ENCODE measurements at regions not wholly inside any gene's neighbourhood (a gene's known extent, or its start where the extent isn't known, plus 50 kb on each side); places are given as distances from the start of the nearest gene placed in this dataset.

DNA sequence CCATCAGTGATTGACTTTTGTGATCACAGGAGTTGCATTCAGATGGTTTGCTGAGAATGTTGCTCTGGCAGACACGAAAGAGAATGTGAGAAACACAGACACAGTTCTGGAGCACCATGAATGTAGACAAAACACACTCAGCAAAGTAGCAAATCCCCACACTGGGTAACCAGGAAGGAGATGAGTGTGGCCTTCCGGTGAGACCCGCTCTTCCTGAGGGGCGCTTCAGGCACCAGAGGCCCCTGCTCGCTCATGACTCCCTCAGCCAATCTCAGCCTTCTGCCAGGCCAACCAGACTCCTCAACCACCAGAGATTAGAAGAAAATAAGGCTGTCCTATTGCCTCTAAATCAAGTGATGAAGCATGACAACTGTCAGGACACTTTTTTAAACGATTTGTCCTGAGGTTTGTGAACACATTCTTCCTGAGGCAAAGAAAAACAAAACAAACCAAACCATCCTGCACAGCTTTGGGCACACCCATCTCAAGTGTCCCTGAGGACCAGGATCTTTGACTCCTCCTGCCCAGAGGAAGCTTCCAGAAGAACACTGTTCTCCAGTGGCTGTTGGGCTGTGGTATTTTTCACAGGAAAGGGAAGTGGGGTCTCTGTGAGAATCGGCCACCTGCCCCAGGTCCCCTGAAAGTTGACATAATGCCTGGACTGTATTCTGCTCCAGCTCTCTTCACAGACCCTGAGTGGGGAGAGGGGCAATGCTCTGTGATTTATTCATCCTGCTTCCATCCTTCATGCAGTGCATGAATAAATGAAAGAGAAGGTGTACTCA is 152.8 kb downstream of the BCL11A start:
- ATAC-seq (peak in 1 of 2 donors; percentile 18), DNase-seq (ENCODE audit: low spot score in 2 of 2) (no peak)
- H3K9me3 Mint-ChIP-seq = no peaks in the 10 kb centered on the region
- H3K27ac Mint-ChIP-seq = no peak overlapping the region
- no peaks in the 10 kb centered on the region for H3K36me3 Mint-ChIP-seq

DNA sequence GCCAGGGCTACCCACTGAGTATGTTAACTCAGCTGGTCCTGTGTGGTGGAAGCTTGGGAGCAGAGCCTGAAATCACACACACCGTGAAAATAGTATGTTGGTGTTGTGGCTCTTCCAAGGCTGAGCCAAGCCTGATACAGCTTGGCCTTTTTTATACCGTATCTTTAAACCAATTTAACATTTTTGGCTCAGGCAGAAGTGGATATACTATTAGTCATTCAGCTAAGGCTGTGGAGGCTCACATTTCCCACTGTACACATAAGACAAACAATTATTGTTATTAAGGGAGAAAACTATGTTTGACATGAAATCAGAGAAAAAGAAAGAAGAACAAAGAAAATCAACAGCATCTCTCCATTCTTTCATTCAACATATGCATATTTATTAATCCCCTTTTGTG is 159.0 kb downstream of the BCL11A start:
- DNase-seq (ENCODE audit: low spot score in 2 of 2) (no peak), ATAC-seq (no peak)
- Mint-ChIP-seq H3K36me3 (no peaks in the 10 kb centered on the region), H3K27ac (no peak overlapping the region), H3K9me3 (no peaks in the 10 kb centered on the region)

GRCh38 chr2:60391649-60392375 is 161.6 kb downstream of the BCL11A start:
- Mint-ChIP-seq H3K27ac (no peak overlapping the region), H3K9me3 (no peaks in the 10 kb centered on the region), H3K36me3 (no peaks in the 10 kb centered on the region)
- DNase-seq (ENCODE audit: low spot score in 2 of 2) = no peak
- no peak for ATAC-seq

GRCh38 chr2:60391230-60391629 is 162.2 kb downstream of the BCL11A start:
- H3K36me3 Mint-ChIP-seq = no peaks in the 10 kb centered on the region
- peak overlapping the region; percentile 12 to 25 for H3K27ac Mint-ChIP-seq
- no peaks in the 10 kb centered on the region for H3K9me3 Mint-ChIP-seq
- no peak for ATAC-seq
- DNase-seq (ENCODE audit: low spot score in 2 of 2) = no peak

- no peak for DNase-seq (ENCODE audit: low spot score in 2 of 2)
- ATAC-seq = no peak
- no peak overlapping the region for H3K27ac Mint-ChIP-seq
- no peaks in the 10 kb centered on the region for H3K36me3 Mint-ChIP-seq
- peaks cover 0 to 10% of the 10 kb centered on the region in 2 donors for H3K9me3 Mint-ChIP-seq
Observed at GRCh38 chr2:60386436-60386835, 167.0 kb downstream of the BCL11A start.

GRCh38 chr2:60385648-60386047 is 167.8 kb downstream of the BCL11A start:
- Mint-ChIP-seq H3K27ac (no peak overlapping the region), H3K36me3 (no peaks in the 10 kb centered on the region), H3K9me3 (peaks cover 0 to 10% of the 10 kb centered on the region in 2 donors)
- no peak for DNase-seq (ENCODE audit: low spot score in 2 of 2)
- no peak for ATAC-seq

DNA sequence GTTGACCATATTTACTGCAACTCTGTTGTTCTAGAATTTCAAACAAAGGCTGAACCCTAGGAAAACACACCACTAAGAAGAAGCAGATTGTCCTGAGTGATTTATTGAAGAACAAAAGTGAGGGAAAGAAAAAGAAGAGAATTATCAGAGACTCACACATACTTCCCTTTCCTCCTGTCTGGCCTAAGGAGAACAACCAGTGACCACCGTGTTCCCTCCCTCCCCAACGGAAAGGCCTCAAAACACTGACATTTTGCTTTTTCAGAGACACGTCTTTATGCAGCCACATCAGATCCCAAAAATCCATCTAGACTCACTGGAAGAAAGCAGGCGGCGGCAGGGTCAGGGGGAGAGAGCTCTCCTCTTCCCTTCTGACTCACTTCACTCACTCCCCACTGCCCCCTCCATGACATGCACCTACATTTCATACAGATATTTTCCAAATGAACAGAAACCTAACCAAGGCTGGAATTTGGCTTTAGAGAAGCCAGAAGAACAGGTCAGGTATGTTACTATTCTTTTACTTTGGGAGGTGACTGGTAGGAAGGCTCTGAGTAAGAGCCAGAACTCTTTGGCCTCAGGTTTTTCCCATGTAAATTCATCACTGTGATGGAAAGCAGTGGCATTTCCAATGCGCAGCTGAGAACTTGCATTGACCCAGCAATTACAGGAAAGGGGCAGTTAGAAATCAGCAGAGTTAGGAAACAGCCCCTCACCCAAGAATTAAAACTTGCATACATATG is 169.9 kb downstream of the BCL11A start:
- Mint-ChIP-seq H3K36me3 (no peaks in the 10 kb centered on the region), H3K27ac (no peak overlapping the region), H3K9me3 (peaks cover 0 to 10% of the 10 kb centered on the region in 2 donors)
- DNase-seq (ENCODE audit: low spot score in 2 of 2) = no peak
- no peak for ATAC-seq

DNA sequence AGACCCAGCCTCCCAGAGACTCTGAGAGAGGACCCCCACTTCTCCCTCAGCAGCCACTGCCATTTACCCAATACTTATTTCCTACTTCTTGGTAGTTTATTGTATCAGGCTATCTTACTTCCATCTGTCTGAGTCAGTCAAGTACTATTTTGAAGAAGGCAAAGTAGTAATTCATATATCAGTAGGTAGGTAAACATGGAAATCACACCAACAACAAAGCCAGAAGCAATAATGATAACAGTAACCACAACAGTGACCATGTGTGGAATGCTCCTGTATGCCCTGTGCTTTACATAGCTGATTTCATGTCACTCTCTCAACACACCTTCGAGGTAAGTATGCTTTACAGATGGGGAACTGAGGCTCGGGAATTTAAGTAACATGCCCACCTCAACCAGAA is 173.0 kb downstream of the BCL11A start:
- Mint-ChIP-seq H3K36me3 (no peaks in the 10 kb centered on the region), H3K9me3 (peaks cover 0 to 10% of the 10 kb centered on the region in 2 donors), H3K27ac (no peak overlapping the region)
- ATAC-seq (no peak), DNase-seq (ENCODE audit: low spot score in 2 of 2) (no peak)

DNA sequence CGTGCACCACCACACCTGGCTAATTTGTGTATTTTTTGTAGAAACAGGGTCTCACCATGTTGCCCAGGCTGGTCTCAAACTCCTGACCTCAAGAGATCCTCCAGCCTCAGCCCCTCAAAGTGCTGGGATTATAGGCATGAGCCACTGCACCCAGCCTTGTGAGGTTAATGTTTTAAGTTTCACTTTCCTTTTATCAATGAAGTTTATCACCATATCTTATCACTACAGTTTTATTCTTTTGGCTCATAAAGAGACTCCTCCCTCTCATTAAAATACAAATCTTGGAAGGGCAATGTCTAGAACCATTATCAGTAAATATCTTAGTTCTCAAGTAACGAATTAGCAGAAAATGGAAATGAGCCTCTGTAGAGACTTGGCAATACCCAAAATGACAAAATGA is 173.8 kb downstream of the BCL11A start:
- DNase-seq (ENCODE audit: low spot score in 2 of 2) (no peak), ATAC-seq (no peak)
- Mint-ChIP-seq H3K36me3 (no peaks in the 10 kb centered on the region), H3K27ac (no peak overlapping the region), H3K9me3 (peaks cover 0 to 10% of the 10 kb centered on the region in 2 donors)

DNA sequence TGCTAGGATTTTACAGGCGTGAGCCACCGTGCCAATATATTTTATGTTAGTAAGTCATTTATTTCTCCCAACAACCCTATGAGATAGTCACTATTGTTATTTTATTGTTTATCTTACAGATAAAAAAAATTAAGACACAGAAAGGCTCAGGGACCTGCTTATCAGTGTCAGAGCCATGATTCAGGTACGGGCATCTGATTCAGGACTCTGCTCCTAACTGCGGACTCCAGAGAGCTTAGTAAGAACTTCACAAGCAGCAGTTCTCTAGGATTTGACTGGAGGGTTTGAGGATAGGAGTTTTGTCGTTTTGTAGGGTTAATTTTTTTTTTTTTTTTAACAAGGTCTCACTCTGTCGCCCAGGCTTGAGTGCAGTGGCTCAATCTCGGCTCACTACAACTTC is 174.2 kb downstream of the BCL11A start:
- ATAC-seq (no peak), DNase-seq (ENCODE audit: low spot score in 2 of 2) (no peak)
- no peaks in the 10 kb centered on the region for H3K36me3 Mint-ChIP-seq
- H3K9me3 Mint-ChIP-seq = peaks cover 0 to 10% of the 10 kb centered on the region in 2 donors
- no peak overlapping the region for H3K27ac Mint-ChIP-seq

DNA sequence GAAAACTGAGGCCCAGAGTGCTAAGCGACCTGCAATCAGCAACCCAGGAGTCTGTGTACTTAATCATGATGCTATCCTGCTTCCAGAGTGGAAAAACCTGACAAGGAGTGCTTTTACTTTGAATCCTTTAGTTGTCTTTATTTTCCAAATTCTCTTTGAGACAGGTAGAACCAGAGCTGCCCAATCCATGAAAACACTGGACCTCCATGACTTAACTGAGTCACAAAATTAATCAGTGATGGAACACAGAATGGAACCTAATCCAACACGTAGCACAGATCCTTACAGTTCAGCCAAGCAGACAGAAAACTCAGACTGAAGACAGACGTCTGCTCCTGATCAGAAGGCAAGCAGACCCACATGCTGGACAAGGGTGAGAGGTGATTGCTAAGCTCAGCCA is 175.6 kb downstream of the BCL11A start:
- Mint-ChIP-seq H3K9me3 (peaks cover 0 to 8% of the 10 kb centered on the region in 2 donors), H3K27ac (no peak overlapping the region), H3K36me3 (no peaks in the 10 kb centered on the region)
- DNase-seq (ENCODE audit: low spot score in 2 of 2) = no peak
- ATAC-seq = no peak

- no peaks in the 10 kb centered on the region for H3K36me3 Mint-ChIP-seq
- DNase-seq (ENCODE audit: low spot score in 2 of 2) (no peak), ATAC-seq (no peak)
- no peaks in the 10 kb centered on the region for H3K9me3 Mint-ChIP-seq
- no peak overlapping the region for H3K27ac Mint-ChIP-seq
Observed at GRCh38 chr2:60376252-60376651, 177.2 kb downstream of the BCL11A start.

DNA sequence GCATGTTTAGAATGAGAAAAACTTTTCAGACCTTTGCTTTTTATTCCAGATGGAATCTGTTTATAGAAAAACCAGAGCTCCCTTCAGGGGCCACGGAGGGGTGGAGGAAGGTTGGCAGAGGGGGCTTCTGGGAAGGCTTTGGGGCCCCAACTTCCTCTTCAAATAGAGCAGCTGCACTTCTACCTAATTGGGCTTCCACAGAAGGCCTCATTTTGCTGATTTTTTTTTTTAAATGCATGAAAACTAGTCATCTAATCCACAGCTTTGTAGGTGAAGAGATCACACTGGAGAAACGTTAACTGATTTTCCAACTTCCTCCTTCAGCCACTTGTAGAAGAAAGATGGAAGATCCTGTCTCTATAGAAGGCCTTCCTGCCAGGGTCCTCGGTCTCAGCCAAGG is 181.8 kb downstream of the BCL11A start:
- Mint-ChIP-seq H3K9me3 (no peaks in the 10 kb centered on the region), H3K27ac (no peak overlapping the region), H3K36me3 (no peaks in the 10 kb centered on the region)
- DNase-seq (ENCODE audit: low spot score in 2 of 2) = no peak
- no peak for ATAC-seq

GRCh38 chr2:60371219-60371618 is 182.2 kb downstream of the BCL11A start:
- no peaks in the 10 kb centered on the region for H3K36me3 Mint-ChIP-seq

GRCh38 chr2:60370814-60371213 is 182.6 kb downstream of the BCL11A start:
- DNase-seq (ENCODE audit: low spot score in 2 of 2) (no peak), ATAC-seq (no peak)
- Mint-ChIP-seq H3K36me3 (no peaks in the 10 kb centered on the region), H3K27ac (no peak overlapping the region), H3K9me3 (no peaks in the 10 kb centered on the region)

More at GRCh38 chr2:60371219-60371618, 182.2 kb downstream of the BCL11A start:
- DNase-seq (ENCODE audit: low spot score in 2 of 2) (no peak), ATAC-seq (no peak)
- Mint-ChIP-seq H3K9me3 (no peaks in the 10 kb centered on the region), H3K27ac (no peak overlapping the region)

GRCh38 chr2:60368456-60368855 is 185.0 kb downstream of the BCL11A start:
- no peak for DNase-seq (ENCODE audit: low spot score in 2 of 2)
- Mint-ChIP-seq H3K36me3 (no peaks in the 10 kb centered on the region), H3K27ac (no peak overlapping the region), H3K9me3 (no peaks in the 10 kb centered on the region)
- ATAC-seq = no peak

DNA sequence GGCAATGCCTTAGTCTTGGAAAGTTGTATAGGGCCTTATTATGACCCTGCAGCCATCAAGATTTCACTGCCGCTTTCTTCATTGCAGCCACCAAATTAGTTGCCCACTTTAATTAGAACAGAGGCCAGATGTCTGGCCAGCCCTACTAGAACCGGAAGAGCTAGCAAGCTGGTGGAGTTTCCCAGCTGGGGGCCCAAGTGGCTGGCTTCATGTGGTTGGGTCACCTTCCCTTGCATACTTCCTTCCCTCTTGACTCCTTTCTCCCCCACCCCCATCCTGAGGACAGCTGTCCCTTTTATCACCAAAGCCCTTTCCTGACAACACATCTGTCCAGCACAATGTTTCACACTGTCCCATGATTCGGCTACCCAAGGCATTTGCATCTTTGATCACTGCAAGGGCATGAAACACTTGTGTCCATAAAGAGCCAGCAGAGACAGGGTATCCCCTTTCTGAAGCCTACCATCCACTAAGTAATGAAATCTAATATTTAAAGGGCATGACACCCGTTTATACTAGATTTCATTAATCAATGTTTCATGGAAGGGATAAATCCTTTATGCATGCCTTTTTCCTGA is 187.2 kb downstream of the BCL11A start:
- DNase-seq (ENCODE audit: low spot score in 2 of 2) = no peak
- ATAC-seq = no peak
- no peaks in the 10 kb centered on the region for H3K36me3 Mint-ChIP-seq
- no peaks in the 10 kb centered on the region for H3K9me3 Mint-ChIP-seq
- H3K27ac Mint-ChIP-seq = no peak overlapping the region
